HG03139 (cell line): ENCODE measurements at regions not wholly inside any gene's neighbourhood (a gene's known extent, or its start where the extent isn't known, plus 50 kb on each side); places are given as distances from the start of the nearest gene placed in this dataset.

ENCODE experiments used
- ATAC-seq: cut with Tn5 transposase; IDR thresholded peaks from one replicate; pipeline ENCODE4 v1.9.1; 2021; ENCODE audit not compliant: unreplicated experiment

DNA sequence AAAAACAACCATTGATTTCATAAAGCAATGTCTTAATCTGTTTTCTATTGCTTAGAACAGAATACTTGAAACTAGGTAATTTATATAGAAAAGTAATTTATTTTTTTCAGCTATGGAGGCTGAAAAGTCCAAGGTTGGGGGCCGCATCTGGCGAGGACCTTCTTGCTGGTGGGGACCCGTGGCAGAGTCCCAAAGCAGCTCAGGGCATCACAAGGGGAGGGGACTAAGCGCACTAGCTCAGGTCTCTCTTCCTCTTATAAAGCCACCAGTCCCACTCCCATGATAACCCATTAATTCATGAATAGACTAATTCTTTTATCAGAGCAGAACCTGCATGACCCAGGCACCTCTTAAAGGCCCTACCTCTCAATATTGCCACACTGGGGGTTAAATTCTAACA lies 87.2 kb upstream of the KLF13 start:
- no peak for ATAC-seq

DNA sequence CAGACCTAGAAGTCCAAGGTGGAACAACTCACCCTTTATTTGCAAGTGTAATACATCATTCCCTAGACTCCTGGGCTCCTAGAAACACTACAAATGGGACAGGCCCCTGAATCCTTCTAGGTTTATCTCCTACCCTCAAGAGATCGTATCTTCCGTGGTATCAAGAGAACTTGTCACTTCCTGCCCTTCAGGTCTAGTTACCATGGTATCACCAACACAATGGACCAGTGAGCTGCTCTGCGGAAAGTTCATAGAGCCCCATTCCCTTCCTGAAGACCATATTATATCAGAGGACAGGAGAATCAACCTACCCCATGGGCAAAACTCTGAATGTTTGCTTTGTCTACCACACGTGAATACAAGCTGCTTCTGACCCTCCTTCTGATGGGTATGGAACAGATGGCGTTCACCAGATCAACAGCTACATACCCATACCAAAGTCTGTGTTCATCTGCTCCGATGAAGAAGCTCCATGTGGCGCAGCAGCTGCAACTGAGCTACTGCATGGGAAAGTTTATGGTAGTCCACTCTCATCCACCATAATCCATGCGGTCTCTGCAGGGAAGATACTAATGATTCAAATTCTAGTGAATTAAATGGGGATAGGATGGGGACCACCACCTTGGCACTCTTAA lies 84.6 kb upstream of the KLF13 start:
- ATAC-seq: no peak

- no peak for ATAC-seq
Measured at GRCh38 chr15:31243895-31244294, 82.7 kb upstream of the KLF13 start.

GRCh38 chr15:31245135-31245689 lies 81.4 kb upstream of the KLF13 start:
- no peak for ATAC-seq

- no peak for ATAC-seq
Measured at GRCh38 chr15:31245756-31246155, 80.9 kb upstream of the KLF13 start.

DNA sequence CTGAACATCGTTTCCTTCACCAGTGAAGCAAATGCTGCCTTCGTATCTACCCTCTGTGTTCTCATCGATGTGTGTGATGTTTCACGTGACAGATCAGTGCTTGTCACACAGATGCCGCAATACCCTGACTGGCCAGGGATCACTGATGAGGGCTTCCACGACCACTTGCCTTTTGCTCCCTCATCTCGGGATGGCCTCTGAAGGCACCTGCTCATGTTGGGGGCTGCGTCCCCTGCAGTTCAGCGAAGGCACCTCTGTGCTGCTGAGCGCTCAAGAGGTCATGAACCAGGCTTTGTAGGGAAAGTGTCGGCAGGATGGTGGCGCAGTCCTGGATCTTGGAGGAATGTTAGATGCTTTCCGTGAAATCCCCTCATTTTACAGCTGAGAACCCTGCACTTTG lies 79.2 kb upstream of the KLF13 start:
- no peak for ATAC-seq

DNA sequence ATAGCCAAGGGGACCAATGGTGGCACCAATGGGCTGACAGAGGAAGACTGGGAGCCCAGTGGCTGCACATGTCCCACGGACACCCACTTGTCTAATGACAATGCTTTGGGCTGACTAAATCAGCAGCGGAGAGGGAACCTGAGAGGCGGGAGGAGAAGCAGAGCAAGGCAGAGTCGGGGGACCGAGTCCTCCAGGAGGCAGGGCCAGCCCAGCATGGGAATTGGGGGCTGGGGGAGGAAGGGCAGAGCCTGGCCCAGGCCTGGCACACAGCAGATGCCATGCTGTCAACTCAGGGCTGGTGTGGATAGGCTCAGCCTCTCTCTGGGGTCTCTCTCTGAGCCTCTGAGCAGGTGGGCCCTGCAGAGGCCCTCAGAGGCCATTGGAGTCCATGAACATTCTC lies 78.4 kb upstream of the KLF13 start:
- ATAC-seq: no peak

GRCh38 chr15:31248951-31249350 lies 77.7 kb upstream of the KLF13 start:
- ATAC-seq: no peak

DNA sequence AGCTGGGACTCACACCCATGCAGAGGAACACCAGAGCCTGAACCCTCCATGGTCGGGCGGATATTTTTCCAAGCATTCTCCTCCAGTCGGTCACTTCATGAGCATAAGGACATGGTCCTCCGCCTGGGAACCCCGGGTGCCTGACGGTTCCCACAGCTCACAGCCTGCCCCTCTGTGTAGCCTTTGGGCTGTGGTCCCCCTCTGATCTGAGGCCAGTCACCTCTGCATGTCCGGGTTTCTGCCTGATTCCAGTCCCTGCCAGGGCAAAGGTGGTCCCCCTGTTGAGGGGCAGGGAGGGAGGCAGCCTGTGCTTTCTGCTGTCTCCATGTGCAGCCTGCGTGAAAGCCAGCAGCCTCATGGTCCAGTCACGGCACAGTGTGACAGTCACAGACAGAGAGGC lies 76.6 kb upstream of the KLF13 start:
- no peak for ATAC-seq

GRCh38 chr15:31251165-31251564 lies 75.5 kb upstream of the KLF13 start:
- ATAC-seq: no peak

GRCh38 chr15:31252171-31252785 lies 74.4 kb upstream of the KLF13 start:
- ATAC-seq: no peak

DNA sequence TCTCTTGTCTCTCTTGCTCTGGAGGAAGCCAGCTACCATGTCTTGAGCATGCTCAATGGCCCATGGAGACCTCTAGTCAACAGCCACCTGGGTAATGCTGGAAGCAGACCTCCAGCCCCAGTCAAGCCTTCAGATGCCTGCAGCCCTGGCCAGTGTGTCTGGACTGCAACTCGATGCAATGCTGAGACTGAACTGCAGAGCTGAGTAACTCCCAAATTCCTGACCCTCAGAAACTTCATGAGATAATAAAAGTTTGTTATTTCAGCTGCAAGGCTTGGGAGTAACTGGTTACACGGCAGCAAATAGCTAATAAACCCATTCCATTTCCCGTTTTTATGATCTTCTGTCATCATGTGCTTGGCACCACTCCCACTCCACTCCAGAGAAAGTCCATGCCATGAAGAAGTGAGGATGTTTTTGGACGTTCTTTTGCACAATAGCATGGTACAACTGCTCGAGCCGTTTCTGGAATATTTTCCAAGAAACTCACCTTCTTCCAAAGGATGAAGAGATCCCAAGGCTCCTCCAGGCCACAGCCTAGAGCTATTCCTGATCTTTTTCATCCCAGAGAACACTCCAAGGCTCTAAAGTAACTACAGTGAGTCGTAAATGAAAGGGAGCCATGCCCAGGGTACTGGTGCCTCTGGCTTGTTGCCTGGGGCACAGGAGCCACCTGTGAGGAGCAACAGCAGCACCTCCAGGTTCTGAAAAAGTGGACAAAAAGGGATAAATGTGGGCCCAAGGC lies 72.0 kb upstream of the KLF13 start:
- ATAC-seq: no peak

- ATAC-seq: no peak
Measured at GRCh38 chr15:31255176-31255510, 71.5 kb upstream of the KLF13 start.

- no peak for ATAC-seq
Measured at GRCh38 chr15:31255732-31256377, 70.8 kb upstream of the KLF13 start.

- no peak for ATAC-seq
Measured at GRCh38 chr15:31256378-31257265, 70.0 kb upstream of the KLF13 start.

- ATAC-seq: no peak
Measured at GRCh38 chr15:31257286-31257685, 69.3 kb upstream of the KLF13 start.

- ATAC-seq: no peak
Measured at GRCh38 chr15:31258260-31258659, 68.4 kb upstream of the KLF13 start.

DNA sequence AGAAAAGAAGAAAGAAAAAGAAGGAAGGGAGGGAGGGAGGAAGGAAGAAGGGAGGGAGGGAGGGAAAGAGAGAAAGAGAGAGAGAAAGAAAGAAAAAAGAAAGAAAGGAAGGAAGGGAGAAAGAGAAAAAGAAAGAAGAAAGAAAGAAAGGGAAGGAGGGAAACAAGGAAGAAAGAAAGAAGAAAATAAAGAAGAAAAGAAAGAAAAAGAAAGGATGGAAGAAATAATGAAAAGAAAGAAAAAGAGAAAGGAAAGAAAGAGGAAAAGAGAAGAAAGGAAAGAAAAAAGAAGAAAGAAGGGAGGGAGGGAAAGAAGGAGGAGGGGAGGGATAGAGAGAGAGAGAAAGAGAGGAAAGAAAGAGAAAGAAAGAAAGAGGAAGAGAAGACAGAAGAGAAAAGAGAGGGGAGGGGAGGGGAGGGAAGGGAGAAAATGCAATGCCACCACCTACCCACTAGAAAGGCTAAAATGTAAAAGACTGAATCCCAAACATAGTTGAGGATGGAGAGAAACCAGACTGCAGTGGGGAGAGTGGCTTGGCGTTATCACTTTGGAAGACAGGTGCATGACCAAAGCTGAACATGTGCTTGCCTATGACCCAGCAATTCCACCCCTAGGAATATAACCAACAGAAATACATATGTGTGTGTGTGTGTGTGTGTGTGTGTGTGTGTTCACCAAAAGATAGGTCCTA lies 66.9 kb upstream of the KLF13 start:
- ATAC-seq: no peak

DNA sequence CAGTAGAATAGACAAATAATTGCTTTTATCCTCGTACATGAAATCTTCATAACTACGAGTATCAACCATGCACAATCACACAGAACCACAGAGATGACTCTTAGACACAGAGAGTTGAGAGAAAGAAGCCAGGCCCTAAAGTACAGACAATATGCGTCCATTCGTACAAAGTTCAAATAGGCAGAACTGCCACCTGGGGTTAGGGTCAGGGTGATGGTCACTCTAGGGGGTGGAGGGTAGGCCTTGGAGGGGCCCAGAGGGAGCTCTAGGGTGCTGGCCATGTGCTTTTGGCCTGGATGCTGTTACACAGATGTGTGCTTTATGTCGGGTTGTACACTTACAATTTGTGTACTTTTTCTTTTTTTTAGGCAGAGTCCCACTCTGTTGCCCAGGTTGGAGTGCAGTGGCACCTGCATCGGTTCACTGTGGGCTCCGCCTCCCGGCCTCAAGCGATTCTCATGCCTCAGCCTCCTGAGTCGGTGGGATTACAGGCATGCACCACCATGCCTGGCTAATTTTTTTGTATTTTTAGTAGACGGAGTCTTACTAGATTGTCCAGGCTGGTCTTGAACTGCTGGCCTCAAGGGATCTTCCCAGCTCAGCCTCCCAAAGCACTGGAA lies 65.9 kb upstream of the KLF13 start:
- ATAC-seq: no peak
